Activated B cell treated with CpG ODN at 0.5 μM for 24 hours (primary cell): ENCODE measurements at regions not wholly inside any gene's neighbourhood (a gene's known extent, or its start where the extent isn't known, plus 50 kb on each side); places are given as distances from the start of the nearest gene placed in this dataset.

Experiments used
- ATAC-seq: fragments of 200-7000 bp; cut with Tn5 transposase; one replicate; pipeline ENCODE4 v1.10.0; 2021; ENCODE audit warnings: low read depth, mild to moderate bottlenecking, moderate library complexity
- CTCF ChIA-PET: fragments of 350-600 bp; sonication (Branson Sonifier 250); formaldehyde crosslinking; loops from one replicate; lab custom pipeline; 2021; ENCODE audit warnings: antibody characterized with exemption; lab: Charles Lee
- POLR2A ChIA-PET: fragments of 350-600 bp; sonication (Branson Sonifier 250); formaldehyde crosslinking; loops from one replicate; lab custom pipeline; 2021; ENCODE audit warnings: antibody characterized with exemption; lab: Charles Lee
- DNase-seq: peaks from one replicate; pipeline ENCODE4 v3.0.0; 2022
- H3K27ac Mint-ChIP-seq: one replicate; pipeline ENCODE4 v1.8.0; 2020; ENCODE audit warnings: mixed read lengths
- H3K27me3 Mint-ChIP-seq: one replicate; pipeline ENCODE4 v1.8.0; 2021; ENCODE audit warnings: mixed read lengths
- H3K36me3 Mint-ChIP-seq: one replicate; pipeline ENCODE4 v1.8.0; 2021; ENCODE audit warnings: low read depth, mixed read lengths
- H3K4me1 Mint-ChIP-seq: one replicate; pipeline ENCODE4 v1.8.0; 2021; ENCODE audit warnings: mixed read lengths
- H3K4me3 Mint-ChIP-seq: one replicate; pipeline ENCODE4 v1.8.0; 2020; ENCODE audit warnings: mild to moderate bottlenecking, mixed read lengths
- H3K9me3 Mint-ChIP-seq: one replicate; pipeline ENCODE4 v1.8.0; 2020; ENCODE audit warnings: mixed read lengths
- CTCF ChIP-seq: fragments of 200-600 bp; IDR thresholded peaks from one replicate; pipeline ENCODE4 v1.8.0; 2022; ENCODE audit warnings: antibody characterized with exemption, mild to moderate bottlenecking
- intact Hi-C: fragments of 100-400 bp; cut with micrococcal nuclease; formaldehyde crosslinking; loops from one replicate; pipeline ENCODE4 v1.15.1; 2024

- H3K27ac Mint-ChIP-seq: no peak overlapping the region
- no peak for DNase-seq
- intact Hi-C loops: no loop called here
- no peak overlapping the region for H3K4me3 Mint-ChIP-seq
- H3K4me1 Mint-ChIP-seq: no peaks in the 10 kb centered on the region
- ChIA-PET CTCF (no interaction called here), POLR2A (no interaction called here)
- no peak for TF ChIP-seq CTCF
- ATAC-seq: no peak
- no peaks in the 10 kb centered on the region for H3K36me3 Mint-ChIP-seq
- H3K27me3 Mint-ChIP-seq: no peaks in the 10 kb centered on the region
- no peaks in the 10 kb centered on the region for H3K9me3 Mint-ChIP-seq
These were observed 371.3 kb upstream of the FSTL5 start for GRCh38 chr4:162535121-162535520.

GRCh38 chr4:162523171-162523570, 359.4 kb upstream of the FSTL5 start:
- Mint-ChIP-seq H3K4me1 (no peaks in the 10 kb centered on the region), H3K4me3 (no peak overlapping the region), H3K9me3 (no peaks in the 10 kb centered on the region), H3K27ac (no peak overlapping the region), H3K36me3 (no peaks in the 10 kb centered on the region), H3K27me3 (no peaks in the 10 kb centered on the region)
- ChIA-PET CTCF (no interaction called here), POLR2A (no interaction called here)
- DNase-seq (no peak), ATAC-seq (no peak)
- no peak for TF ChIP-seq CTCF
- intact Hi-C loops: no loop called here

- Mint-ChIP-seq H3K36me3 (no peaks in the 10 kb centered on the region), H3K4me3 (no peak overlapping the region), H3K27ac (no peak overlapping the region), H3K4me1 (no peaks in the 10 kb centered on the region), H3K9me3 (no peaks in the 10 kb centered on the region), H3K27me3 (no peaks in the 10 kb centered on the region)
- ATAC-seq (no peak), DNase-seq (no peak)
- POLR2A ChIA-PET: no interaction called here
- CTCF ChIA-PET: no interaction called here
- intact Hi-C loops: no loop called here
- TF ChIP-seq CTCF: no peak
These were observed 358.9 kb upstream of the FSTL5 start for GRCh38 chr4:162522724-162523123.

- CTCF ChIA-PET: no interaction called here
- DNase-seq (no peak), ATAC-seq (no peak)
- Mint-ChIP-seq H3K27me3 (no peaks in the 10 kb centered on the region), H3K4me3 (no peak overlapping the region), H3K4me1 (no peaks in the 10 kb centered on the region), H3K36me3 (no peaks in the 10 kb centered on the region), H3K27ac (no peak overlapping the region), H3K9me3 (no peaks in the 10 kb centered on the region)
- intact Hi-C loops: no loop called here
- no peak for TF ChIP-seq CTCF
- POLR2A ChIA-PET: no interaction called here
These were observed 347.1 kb upstream of the FSTL5 start for GRCh38 chr4:162510937-162511336.

- TF ChIP-seq CTCF: no peak
- Mint-ChIP-seq H3K4me1 (no peaks in the 10 kb centered on the region), H3K27me3 (no peaks in the 10 kb centered on the region), H3K4me3 (no peak overlapping the region), H3K36me3 (no peaks in the 10 kb centered on the region), H3K9me3 (no peaks in the 10 kb centered on the region), H3K27ac (no peak overlapping the region)
- ChIA-PET POLR2A (no interaction called here), CTCF (no interaction called here)
- DNase-seq (no peak), ATAC-seq (no peak)
- intact Hi-C loops: no loop called here
These were observed 346.3 kb upstream of the FSTL5 start for GRCh38 chr4:162510115-162510514.
